H1 (cell line): ENCODE measurements at regions not wholly inside any gene's neighbourhood (a gene's known extent, or its start where the extent isn't known, plus 50 kb on each side); places are given as distances from the start of the nearest gene placed in this dataset.

Experiments used
- CHD1 ChIP-seq: IDR thresholded peaks from 2 replicates; pipeline ENCODE4 v1.6.1; 2012; ENCODE audit warnings: low read depth, low read length, improper control_type of control experiment
- JUND ChIP-seq: IDR thresholded peaks from 2 replicates; pipeline ENCODE4 v1.6.1; 2011; ENCODE audit warnings: mild to moderate bottlenecking, improper control_type of control experiment, low read length

DNA sequence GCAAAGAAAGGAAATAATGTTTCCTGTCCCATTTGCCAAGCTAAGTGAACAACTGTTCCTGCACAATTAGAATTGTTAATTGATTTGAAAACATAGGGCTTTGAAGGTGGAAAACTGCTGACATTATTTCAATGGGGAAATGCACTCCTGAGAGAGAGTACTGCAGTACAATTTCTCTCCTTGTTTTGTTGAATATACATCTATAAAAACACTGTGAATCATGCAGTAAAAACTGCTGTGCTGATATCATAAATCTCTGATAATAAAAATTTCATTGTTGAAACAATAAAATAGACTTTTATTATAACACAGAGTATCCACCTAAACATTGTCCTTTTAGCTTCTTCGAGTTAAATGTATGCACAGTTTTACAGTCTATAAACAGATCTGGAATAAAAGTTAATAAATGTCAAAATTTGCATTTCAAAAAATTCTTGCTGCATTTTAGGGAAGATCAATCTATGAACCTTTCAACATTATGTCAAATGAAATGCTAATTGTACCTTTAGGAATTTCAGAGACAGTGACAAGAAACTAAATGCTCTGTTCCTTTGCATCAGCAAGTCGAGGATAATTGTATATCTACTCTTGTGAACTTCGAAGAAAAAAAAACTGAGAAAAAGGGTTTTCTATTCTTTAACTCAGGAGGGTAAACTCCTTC lies 328.2 kb upstream of the DACH1 start (continued):
- no peak for TF ChIP-seq CHD1
- TF ChIP-seq JUND = no peak
